ENCODE measurements at regions not wholly inside any gene's neighbourhood (a gene's known extent, or its start where the extent isn't known, plus 50 kb on each side); places are given as distances from the start of the nearest gene placed in this dataset.

DNA sequence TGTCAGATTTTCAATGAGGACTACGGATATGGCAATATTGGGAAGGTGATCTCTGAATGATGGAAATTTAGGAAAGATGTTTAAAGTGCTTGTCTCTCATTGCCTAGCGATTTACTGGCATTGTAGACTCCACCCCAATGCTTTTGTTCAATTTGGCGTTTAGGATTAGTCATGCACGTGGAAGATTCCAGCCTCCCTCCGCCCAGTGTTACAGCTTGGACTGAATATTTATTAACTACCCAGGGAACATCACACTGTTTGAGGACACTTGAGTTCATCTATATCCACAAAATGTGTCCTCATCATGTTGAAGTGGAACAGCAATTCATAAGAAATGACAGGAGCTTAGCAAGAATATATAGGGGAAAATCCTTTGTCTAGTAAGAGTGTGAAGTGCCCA lies 738.8 kb upstream of the RBFOX1 start:
- Histone ChIP-seq H3K9ac (ENCODE audit: low read depth in 1 of 2, low read length in 2 of 2) (no peak overlapping the region), H3K27me3 (ENCODE audit: control insufficient read depth in 1 of 2, insufficient read depth in 2 of 2, low read length in 2 of 2) (no peaks in the 10 kb centered on the region), H3K4me3 (ENCODE audit: low read depth in 1 of 2, low read length in 2 of 2) (no peak overlapping the region), H3K27ac (ENCODE audit: low read depth, low read length) (no peak overlapping the region), H3K9me3 (ENCODE audit: control insufficient read depth in 1 of 2, low read length in 2 of 2) (no peaks in the 10 kb centered on the region), H3K4me1 (ENCODE audit: control insufficient read depth in 1 of 2, insufficient read depth in 2 of 2, low read length in 2 of 2) (no peaks in the 10 kb centered on the region), H3K36me3 (ENCODE audit: control insufficient read depth in 1 of 2, insufficient read depth in 2 of 2, low read length in 2 of 2) (no peaks in the 10 kb centered on the region)

DNA sequence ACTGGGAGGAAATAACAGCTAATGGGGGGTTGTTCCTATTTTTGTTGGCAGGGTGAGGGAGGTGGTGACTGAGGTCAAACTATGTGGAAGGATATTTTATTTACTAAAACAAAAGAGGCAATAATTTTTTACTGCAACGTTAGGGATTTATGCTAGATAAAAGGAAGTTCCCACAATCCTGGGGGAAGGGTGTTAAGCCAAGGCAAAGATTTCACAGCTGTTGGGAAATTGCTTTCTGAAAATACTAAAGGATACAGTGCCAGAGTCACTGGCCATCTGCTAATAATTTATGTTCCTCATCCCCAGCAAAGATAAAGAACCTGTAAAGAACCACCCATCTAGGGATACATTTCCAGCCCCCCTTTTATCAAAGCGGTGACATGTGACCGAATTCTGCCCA lies 756.0 kb upstream of the RBFOX1 start:
- Histone ChIP-seq H3K9me3 (ENCODE audit: control insufficient read depth in 1 of 2, low read length in 2 of 2) (no peaks in the 10 kb centered on the region), H3K36me3 (ENCODE audit: control insufficient read depth in 1 of 2, insufficient read depth in 2 of 2, low read length in 2 of 2) (no peaks in the 10 kb centered on the region), H3K4me3 (ENCODE audit: low read depth in 1 of 2, low read length in 2 of 2) (no peak overlapping the region), H3K4me1 (ENCODE audit: control insufficient read depth in 1 of 2, insufficient read depth in 2 of 2, low read length in 2 of 2) (no peaks in the 10 kb centered on the region), H3K9ac (ENCODE audit: low read depth in 1 of 2, low read length in 2 of 2) (no peak overlapping the region), H3K27ac (ENCODE audit: low read depth, low read length) (no peak overlapping the region), H3K27me3 (ENCODE audit: control insufficient read depth in 1 of 2, insufficient read depth in 2 of 2, low read length in 2 of 2) (no peaks in the 10 kb centered on the region)

DNA sequence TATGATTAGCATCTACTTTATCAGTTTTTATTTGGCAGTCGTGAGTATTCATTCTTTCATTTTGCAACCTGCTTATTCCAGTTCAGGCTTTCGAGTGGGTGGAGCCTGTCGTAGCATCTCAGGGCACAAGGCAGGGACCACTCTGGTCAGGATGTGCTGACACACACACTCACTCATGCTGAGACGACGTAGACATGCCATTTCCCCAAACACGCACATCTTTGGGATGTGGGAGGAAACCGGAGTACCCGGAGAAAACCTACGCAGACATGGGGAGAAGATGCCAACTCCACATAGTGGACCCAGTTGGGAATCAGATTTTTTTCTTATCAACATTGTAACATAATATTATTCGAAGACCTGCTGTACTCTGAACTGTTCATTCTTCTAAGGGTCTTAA lies 756.5 kb upstream of the RBFOX1 start:
- Histone ChIP-seq H3K4me1 (ENCODE audit: control insufficient read depth in 1 of 2, insufficient read depth in 2 of 2, low read length in 2 of 2) (no peaks in the 10 kb centered on the region), H3K36me3 (ENCODE audit: control insufficient read depth in 1 of 2, insufficient read depth in 2 of 2, low read length in 2 of 2) (no peaks in the 10 kb centered on the region), H3K27ac (ENCODE audit: low read depth, low read length) (no peak overlapping the region), H3K27me3 (ENCODE audit: control insufficient read depth in 1 of 2, insufficient read depth in 2 of 2, low read length in 2 of 2) (no peaks in the 10 kb centered on the region), H3K4me3 (ENCODE audit: low read depth in 1 of 2, low read length in 2 of 2) (no peak overlapping the region), H3K9me3 (ENCODE audit: control insufficient read depth in 1 of 2, low read length in 2 of 2) (no peaks in the 10 kb centered on the region), H3K9ac (ENCODE audit: low read depth in 1 of 2, low read length in 2 of 2) (no peak overlapping the region)

DNA sequence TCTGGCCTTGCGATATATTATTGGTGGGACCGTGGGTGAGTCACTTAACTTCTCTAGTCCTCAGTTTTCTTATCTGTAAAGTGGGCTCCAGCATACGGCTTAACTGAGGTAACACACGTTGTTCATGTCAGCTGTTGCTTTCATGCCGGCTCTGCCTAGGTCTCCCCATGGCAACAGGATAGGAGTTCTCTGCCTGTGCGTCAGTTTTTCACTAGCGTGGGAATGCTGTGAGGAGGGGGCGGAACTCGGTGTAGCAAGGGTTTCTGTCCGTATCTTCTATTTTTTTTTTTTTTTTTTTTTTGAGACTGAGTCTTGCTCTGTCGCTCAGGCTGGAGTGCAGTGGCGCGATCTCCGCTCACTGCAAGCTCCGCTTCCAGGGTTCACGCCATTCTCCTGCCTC lies 758.5 kb upstream of the RBFOX1 start:
- no peaks in the 10 kb centered on the region for H3K27me3 ChIP-seq (ENCODE audit: control insufficient read depth in 1 of 2, insufficient read depth in 2 of 2, low read length in 2 of 2)
- no peak overlapping the region for H3K27ac ChIP-seq (ENCODE audit: low read depth, low read length)
- H3K36me3 ChIP-seq (ENCODE audit: control insufficient read depth in 1 of 2, insufficient read depth in 2 of 2, low read length in 2 of 2) = no peaks in the 10 kb centered on the region
- H3K4me3 ChIP-seq (ENCODE audit: low read depth in 1 of 2, low read length in 2 of 2) = no peak overlapping the region
- H3K4me1 ChIP-seq (ENCODE audit: control insufficient read depth in 1 of 2, insufficient read depth in 2 of 2, low read length in 2 of 2) = no peaks in the 10 kb centered on the region
- no peak overlapping the region for H3K9ac ChIP-seq (ENCODE audit: low read depth in 1 of 2, low read length in 2 of 2)
- H3K9me3 ChIP-seq (ENCODE audit: control insufficient read depth in 1 of 2, low read length in 2 of 2) = no peaks in the 10 kb centered on the region

DNA sequence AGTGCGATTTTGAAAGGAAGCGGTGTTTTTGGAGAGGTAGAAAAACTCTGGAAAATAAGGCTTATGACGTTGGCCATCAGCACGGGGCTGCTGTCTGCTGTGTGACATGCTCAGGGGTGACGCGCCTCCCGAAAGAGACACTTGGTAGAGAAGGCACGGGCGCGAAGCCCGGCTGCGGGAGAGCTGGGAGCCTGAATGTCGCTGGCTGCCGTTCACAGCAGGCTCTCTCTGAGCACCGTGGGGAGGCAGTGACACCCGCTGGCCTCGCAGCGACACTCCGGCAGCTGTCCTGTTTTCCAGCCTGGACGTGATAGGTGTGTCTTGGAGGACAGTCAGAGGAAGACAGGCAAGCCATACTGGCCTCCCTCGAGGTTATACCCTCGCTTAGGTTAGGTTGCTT lies 759.1 kb upstream of the RBFOX1 start:
- no peaks in the 10 kb centered on the region for H3K4me1 ChIP-seq (ENCODE audit: control insufficient read depth in 1 of 2, insufficient read depth in 2 of 2, low read length in 2 of 2)
- H3K27me3 ChIP-seq (ENCODE audit: control insufficient read depth in 1 of 2, insufficient read depth in 2 of 2, low read length in 2 of 2) = no peaks in the 10 kb centered on the region
- H3K9ac ChIP-seq (ENCODE audit: low read depth in 1 of 2, low read length in 2 of 2) = no peak overlapping the region
- H3K27ac ChIP-seq (ENCODE audit: low read depth, low read length) = no peak overlapping the region
- H3K4me3 ChIP-seq (ENCODE audit: low read depth in 1 of 2, low read length in 2 of 2) = no peak overlapping the region
- H3K9me3 ChIP-seq (ENCODE audit: control insufficient read depth in 1 of 2, low read length in 2 of 2) = no peaks in the 10 kb centered on the region
- no peaks in the 10 kb centered on the region for H3K36me3 ChIP-seq (ENCODE audit: control insufficient read depth in 1 of 2, insufficient read depth in 2 of 2, low read length in 2 of 2)

DNA sequence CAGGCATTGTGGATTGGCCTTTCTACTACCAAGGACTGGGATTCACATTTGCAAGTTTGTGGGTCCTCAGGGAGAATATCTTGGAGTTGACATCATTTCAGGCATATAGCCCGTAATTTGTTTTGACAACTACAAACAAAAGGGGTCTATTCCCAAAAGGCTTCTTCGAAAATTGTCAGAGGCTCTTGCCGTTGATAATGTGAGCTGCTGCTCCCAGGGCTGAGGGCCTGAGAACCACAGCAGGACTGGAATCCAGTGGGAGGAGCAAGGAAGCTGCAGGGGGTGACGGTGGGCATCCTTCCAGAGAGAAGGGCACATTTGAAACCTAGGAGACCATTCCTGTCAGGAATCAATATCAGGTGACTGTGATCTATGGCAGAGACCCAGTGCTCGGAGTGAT lies 761.6 kb upstream of the RBFOX1 start:
- no peak overlapping the region for H3K4me3 ChIP-seq (ENCODE audit: low read depth in 1 of 2, low read length in 2 of 2)
- H3K4me1 ChIP-seq (ENCODE audit: control insufficient read depth in 1 of 2, insufficient read depth in 2 of 2, low read length in 2 of 2) = no peaks in the 10 kb centered on the region
- no peak overlapping the region for H3K27ac ChIP-seq (ENCODE audit: low read depth, low read length)
- no peak overlapping the region for H3K9ac ChIP-seq (ENCODE audit: low read depth in 1 of 2, low read length in 2 of 2)
- no peaks in the 10 kb centered on the region for H3K27me3 ChIP-seq (ENCODE audit: control insufficient read depth in 1 of 2, insufficient read depth in 2 of 2, low read length in 2 of 2)
- H3K9me3 ChIP-seq (ENCODE audit: control insufficient read depth in 1 of 2, low read length in 2 of 2) = no peaks in the 10 kb centered on the region
- H3K36me3 ChIP-seq (ENCODE audit: control insufficient read depth in 1 of 2, insufficient read depth in 2 of 2, low read length in 2 of 2) = no peaks in the 10 kb centered on the region

DNA sequence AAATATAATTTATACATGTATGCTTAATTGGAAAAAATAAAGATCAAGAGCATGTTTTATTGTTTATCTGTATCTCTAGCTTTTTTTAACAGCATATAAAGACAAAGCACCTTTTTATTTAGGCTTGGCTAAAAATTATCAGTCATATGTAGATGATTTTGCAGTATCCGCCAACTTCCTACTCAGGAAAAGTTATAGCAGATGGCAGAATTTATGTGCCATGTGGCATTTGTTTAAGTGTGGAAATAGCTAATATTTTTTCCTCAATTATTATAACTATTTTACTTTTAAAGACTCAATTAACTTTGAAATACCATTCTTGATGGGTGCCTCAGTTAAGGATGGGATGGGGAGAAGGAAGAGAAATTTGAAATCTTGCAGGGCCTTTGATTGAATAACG lies 762.1 kb upstream of the RBFOX1 start:
- no peaks in the 10 kb centered on the region for H3K9me3 ChIP-seq (ENCODE audit: control insufficient read depth in 1 of 2, low read length in 2 of 2)
- H3K4me3 ChIP-seq (ENCODE audit: low read depth in 1 of 2, low read length in 2 of 2) = no peak overlapping the region
- H3K4me1 ChIP-seq (ENCODE audit: control insufficient read depth in 1 of 2, insufficient read depth in 2 of 2, low read length in 2 of 2) = no peaks in the 10 kb centered on the region
- no peak overlapping the region for H3K27ac ChIP-seq (ENCODE audit: low read depth, low read length)
- H3K36me3 ChIP-seq (ENCODE audit: control insufficient read depth in 1 of 2, insufficient read depth in 2 of 2, low read length in 2 of 2) = no peaks in the 10 kb centered on the region
- H3K27me3 ChIP-seq (ENCODE audit: control insufficient read depth in 1 of 2, insufficient read depth in 2 of 2, low read length in 2 of 2) = no peaks in the 10 kb centered on the region
- no peak overlapping the region for H3K9ac ChIP-seq (ENCODE audit: low read depth in 1 of 2, low read length in 2 of 2)

DNA sequence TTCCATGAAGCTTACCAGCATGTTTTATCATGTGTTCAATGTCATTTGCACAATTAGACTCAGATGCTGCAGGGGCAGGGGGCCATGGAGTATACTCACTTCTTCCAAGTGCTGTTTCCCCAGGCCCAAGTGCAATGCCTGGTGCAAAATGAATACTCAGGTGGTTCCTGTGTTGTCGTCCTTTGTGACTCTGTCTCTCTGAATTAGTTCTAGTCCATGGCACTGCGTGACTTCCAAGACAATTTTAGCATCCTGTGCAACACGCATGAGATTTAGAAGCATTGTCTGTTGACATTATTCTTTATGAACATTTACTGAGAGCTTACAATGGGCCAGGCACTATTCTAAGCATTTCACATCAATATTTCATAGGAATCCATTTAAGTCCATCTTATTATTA lies 769.7 kb upstream of the RBFOX1 start:
- Histone ChIP-seq H3K36me3 (ENCODE audit: control insufficient read depth in 1 of 2, insufficient read depth in 2 of 2, low read length in 2 of 2) (no peaks in the 10 kb centered on the region), H3K9ac (ENCODE audit: low read depth in 1 of 2, low read length in 2 of 2) (no peak overlapping the region), H3K4me1 (ENCODE audit: control insufficient read depth in 1 of 2, insufficient read depth in 2 of 2, low read length in 2 of 2) (no peaks in the 10 kb centered on the region), H3K27me3 (ENCODE audit: control insufficient read depth in 1 of 2, insufficient read depth in 2 of 2, low read length in 2 of 2) (no peaks in the 10 kb centered on the region), H3K27ac (ENCODE audit: low read depth, low read length) (no peak overlapping the region), H3K4me3 (ENCODE audit: low read depth in 1 of 2, low read length in 2 of 2) (no peak overlapping the region), H3K9me3 (ENCODE audit: control insufficient read depth in 1 of 2, low read length in 2 of 2) (no peaks in the 10 kb centered on the region)

DNA sequence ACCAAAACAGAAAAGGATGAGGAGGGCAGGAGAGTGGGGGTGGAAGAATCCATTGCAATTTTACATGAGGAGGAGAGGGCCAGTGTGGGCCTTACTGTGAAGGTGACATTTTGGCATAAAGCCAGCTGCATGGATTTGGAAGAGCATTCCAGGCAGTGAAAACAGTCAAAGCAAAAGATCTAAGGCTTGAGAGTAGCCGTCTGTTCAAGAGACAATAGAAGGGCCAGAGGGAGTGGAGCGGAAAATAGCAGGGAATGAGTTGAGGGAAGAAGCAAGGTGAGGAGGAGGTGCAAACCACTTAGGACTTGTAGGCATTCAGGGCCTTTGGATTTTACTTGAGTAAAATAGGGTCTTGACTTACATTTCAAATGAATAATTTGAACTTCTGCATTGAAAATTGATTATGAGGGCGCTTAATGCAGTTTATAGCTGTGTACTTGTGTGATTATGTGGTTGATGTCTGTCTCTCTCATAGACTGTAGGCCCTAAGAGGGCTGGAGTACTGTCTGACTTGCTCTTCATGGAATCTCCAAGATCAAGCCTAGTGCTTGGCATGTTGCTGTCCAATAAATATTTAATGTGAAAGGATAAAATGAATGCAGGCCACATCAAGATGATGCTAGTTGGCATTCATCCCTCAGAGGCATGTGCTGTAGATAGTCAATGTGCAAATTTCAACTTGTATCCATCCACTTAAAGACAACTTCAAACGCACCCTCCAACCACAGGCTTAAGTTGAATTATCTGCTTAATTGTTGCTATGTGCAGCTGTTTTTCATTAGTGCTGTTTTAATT lies 772.1 kb upstream of the RBFOX1 start:
- Histone ChIP-seq H3K27ac (ENCODE audit: low read depth, low read length) (no peak overlapping the region), H3K4me1 (ENCODE audit: control insufficient read depth in 1 of 2, insufficient read depth in 2 of 2, low read length in 2 of 2) (no peaks in the 10 kb centered on the region)

DNA sequence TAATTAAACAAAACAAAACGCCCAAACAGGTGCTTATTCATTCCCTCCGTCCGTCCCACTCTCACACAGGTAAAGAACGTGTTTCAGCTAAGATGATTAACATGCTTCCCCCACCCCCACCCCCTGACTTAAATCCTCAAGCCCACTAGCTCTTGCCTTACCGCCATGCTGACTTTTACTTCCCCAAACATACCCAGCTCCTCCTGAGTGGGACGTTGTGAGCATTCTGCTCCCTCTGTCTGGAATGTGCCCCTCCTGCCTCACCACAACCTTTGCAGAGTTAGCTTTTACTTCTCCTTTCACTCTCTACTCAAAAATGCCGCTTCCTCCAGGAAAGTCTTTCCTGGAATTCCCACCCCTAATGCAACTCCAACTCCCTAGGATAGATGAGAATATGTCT lies 774.0 kb upstream of the RBFOX1 start:
- Histone ChIP-seq H3K9me3 (ENCODE audit: control insufficient read depth in 1 of 2, low read length in 2 of 2) (no peaks in the 10 kb centered on the region), H3K27ac (ENCODE audit: low read depth, low read length) (no peak overlapping the region), H3K36me3 (ENCODE audit: control insufficient read depth in 1 of 2, insufficient read depth in 2 of 2, low read length in 2 of 2) (no peaks in the 10 kb centered on the region), H3K4me1 (ENCODE audit: control insufficient read depth in 1 of 2, insufficient read depth in 2 of 2, low read length in 2 of 2) (no peaks in the 10 kb centered on the region), H3K4me3 (ENCODE audit: low read depth in 1 of 2, low read length in 2 of 2) (no peak overlapping the region), H3K27me3 (ENCODE audit: control insufficient read depth in 1 of 2, insufficient read depth in 2 of 2, low read length in 2 of 2) (no peaks in the 10 kb centered on the region), H3K9ac (ENCODE audit: low read depth in 1 of 2, low read length in 2 of 2) (no peak overlapping the region)

More for the DNA sequence above, 772.1 kb upstream of the RBFOX1 start:
- Histone ChIP-seq H3K4me3 (ENCODE audit: low read depth in 1 of 2, low read length in 2 of 2) (no peak overlapping the region), H3K9ac (ENCODE audit: low read depth in 1 of 2, low read length in 2 of 2) (no peak overlapping the region), H3K9me3 (ENCODE audit: control insufficient read depth in 1 of 2, low read length in 2 of 2) (no peaks in the 10 kb centered on the region), H3K36me3 (ENCODE audit: control insufficient read depth in 1 of 2, insufficient read depth in 2 of 2, low read length in 2 of 2) (no peaks in the 10 kb centered on the region), H3K27me3 (ENCODE audit: control insufficient read depth in 1 of 2, insufficient read depth in 2 of 2, low read length in 2 of 2) (no peaks in the 10 kb centered on the region)

DNA sequence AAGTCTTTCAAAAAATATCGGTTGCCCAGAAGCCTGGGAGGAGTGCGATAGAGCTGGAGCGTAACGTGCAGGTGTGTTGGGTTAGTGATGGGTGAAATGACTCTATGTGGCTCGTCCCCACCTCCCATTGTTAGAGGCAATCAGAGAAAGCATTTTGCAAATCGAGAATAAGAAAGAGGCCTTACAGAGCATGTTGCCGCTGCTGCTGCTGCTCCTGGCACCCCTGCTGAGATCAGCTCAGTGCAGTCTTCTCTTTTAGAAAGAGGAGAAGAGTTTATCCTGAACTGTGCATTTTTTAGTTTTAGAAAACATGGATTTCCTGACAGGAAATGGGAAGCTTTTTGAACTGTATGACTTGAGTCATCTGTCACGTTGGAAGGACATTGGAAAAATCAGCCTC lies 774.5 kb upstream of the RBFOX1 start:
- Histone ChIP-seq H3K27me3 (ENCODE audit: control insufficient read depth in 1 of 2, insufficient read depth in 2 of 2, low read length in 2 of 2) (no peaks in the 10 kb centered on the region), H3K9me3 (ENCODE audit: control insufficient read depth in 1 of 2, low read length in 2 of 2) (no peaks in the 10 kb centered on the region), H3K4me3 (ENCODE audit: low read depth in 1 of 2, low read length in 2 of 2) (no peak overlapping the region), H3K4me1 (ENCODE audit: control insufficient read depth in 1 of 2, insufficient read depth in 2 of 2, low read length in 2 of 2) (no peaks in the 10 kb centered on the region), H3K9ac (ENCODE audit: low read depth in 1 of 2, low read length in 2 of 2) (no peak overlapping the region), H3K36me3 (ENCODE audit: control insufficient read depth in 1 of 2, insufficient read depth in 2 of 2, low read length in 2 of 2) (no peaks in the 10 kb centered on the region), H3K27ac (ENCODE audit: low read depth, low read length) (no peak overlapping the region)
